ENCODE measurements at regions not wholly inside any gene's neighbourhood (a gene's known extent, or its start where the extent isn't known, plus 50 kb on each side); places are given as distances from the start of the nearest gene placed in this dataset.

GRCh38 chr7:101680406-101681145, 51.5 kb upstream of the MYL10 start:
- TF ChIP-seq RFX5 (IDR thresholded peaks at IDR 0.05) (no peak), CTCF (IDR thresholded peaks at IDR 0.05) (no peak), CBX8 (IDR thresholded peaks at IDR 0.05) (no peak), RNF2 (IDR thresholded peaks at IDR 0.05; ENCODE audit: borderline replicate concordance, low read depth) (no peak), MAFK (IDR thresholded peaks at IDR 0.05; ENCODE audit: partially characterized antibody) (no peak), HDAC2 (IDR thresholded peaks at IDR 0.05) (no peak), PBX3 (IDR thresholded peaks at IDR 0.05) (no peak), SMC3 (IDR thresholded peaks at IDR 0.05) (no peak), NR3C1 (IDR thresholded peaks at IDR 0.05) (no peak), POLR2A (IDR thresholded peaks at IDR 0.05; ENCODE audit: low read length) (no peak), CEBPB (IDR thresholded peaks at IDR 0.05) (no peak), MAX (IDR thresholded peaks at IDR 0.05) (no peak), BHLHE40 (IDR thresholded peaks at IDR 0.05; ENCODE audit: low read depth, low read length) (no peak)
- TF ChIP-seq, protein P1, sequence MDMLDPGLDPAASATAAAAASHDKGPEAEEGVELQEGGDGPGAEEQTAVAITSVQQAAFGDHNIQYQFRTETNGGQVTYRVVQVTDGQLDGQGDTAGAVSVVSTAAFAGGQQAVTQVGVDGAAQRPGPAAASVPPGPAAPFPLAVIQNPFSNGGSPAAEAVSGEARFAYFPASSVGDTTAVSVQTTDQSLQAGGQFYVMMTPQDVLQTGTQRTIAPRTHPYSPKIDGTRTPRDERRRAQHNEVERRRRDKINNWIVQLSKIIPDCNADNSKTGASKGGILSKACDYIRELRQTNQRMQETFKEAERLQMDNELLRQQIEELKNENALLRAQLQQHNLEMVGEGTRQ (IDR thresholded peaks at IDR 0.05), result no peak
